ENCODE measurements at regions not wholly inside any gene's neighbourhood (a gene's known extent, or its start where the extent isn't known, plus 50 kb on each side); places are given as distances from the start of the nearest gene placed in this dataset.
"Not testable (repeated sequence)": the region's sequence is repeated elsewhere in the genome, so short reads cannot be mapped to it uniquely, and the experiment has no call there.

DNA sequence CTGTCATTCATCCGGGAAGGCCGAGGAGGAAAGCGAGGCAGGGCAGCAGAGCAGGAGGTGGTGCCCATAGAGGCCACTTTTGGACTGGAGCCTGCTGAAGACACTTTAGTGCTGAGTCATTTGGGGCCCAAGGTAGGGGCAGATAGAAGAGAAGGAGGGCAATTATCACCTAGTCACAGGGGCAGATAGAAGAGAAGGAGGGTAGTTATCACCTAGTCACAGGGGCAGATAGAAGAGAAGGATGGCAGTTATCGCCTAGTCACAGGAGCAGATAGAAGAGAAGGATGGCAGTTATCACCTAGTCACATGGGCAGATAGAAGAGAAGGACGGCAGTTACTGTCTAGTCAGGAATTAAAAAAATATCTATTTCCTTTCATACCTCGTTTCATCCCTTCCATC lies 1372.6 kb downstream of the FOXD4L5 start:
- H3K27ac ChIP-seq = not testable (repeated sequence)

GRCh38 chr9:63909076-63909475 lies 1375.9 kb downstream of the FOXD4L5 start:
- not testable (repeated sequence) for DNase-seq (ENCODE audit: low spot score); H3K27ac ChIP-seq; H3K4me3 ChIP-seq

More for the DNA sequence above, 1372.6 kb downstream of the FOXD4L5 start:
- H3K4me3 ChIP-seq; DNase-seq (ENCODE audit: low spot score): not testable (repeated sequence)

GRCh38 chr9:63899637-63900190 lies 1385.3 kb downstream of the FOXD4L5 start:
- not testable (repeated sequence) for H3K27ac ChIP-seq; H3K4me3 ChIP-seq; DNase-seq (ENCODE audit: low spot score)

DNA sequence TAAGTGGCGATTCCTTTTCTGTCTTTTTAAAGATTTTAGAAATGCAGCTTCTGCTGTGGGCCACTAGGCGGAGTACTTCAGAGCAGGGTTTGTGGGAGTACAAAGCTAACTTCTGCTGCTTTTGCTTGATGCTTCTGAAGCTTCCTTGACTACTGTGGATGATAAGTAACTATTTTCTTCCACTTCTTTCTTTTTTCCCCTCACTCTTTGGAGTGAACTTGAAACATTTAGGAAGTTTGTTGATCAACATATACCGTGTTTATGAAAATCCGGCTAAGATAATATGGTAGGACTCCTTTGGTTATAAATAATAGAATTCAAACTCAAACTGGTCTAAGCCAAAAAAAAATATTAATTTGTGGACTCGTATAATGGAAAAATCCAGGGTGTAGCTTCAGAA lies 1403.6 kb downstream of the FOXD4L5 start:
- not testable (repeated sequence) for DNase-seq (ENCODE audit: low spot score); H3K4me3 ChIP-seq; H3K27ac ChIP-seq

DNA sequence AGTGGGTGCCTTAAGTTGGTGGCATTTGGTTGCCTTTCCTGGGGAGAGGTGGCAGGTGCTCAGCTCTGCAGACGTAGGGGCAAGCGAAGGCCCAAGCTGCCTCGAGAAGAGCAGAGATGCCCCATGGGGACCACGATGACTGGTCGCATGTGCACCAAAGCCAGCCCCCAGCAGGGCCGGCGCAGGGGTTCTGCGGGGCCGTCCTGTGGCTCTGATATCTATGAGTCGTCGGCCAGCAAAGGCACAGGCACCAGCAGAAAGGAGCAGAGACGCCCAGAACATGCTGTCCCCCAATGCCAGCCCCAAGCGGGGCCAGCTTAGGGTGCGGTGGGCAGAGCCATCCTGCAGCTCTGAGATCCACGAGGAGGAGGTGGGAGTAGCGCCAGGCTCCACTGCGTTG lies 1408.6 kb downstream of the FOXD4L5 start:
- H3K4me3 ChIP-seq; DNase-seq (ENCODE audit: low spot score); H3K27ac ChIP-seq: not testable (repeated sequence)

- Histone ChIP-seq H3K27ac (no peak overlapping the region), H3K4me3 (no peak overlapping the region)
- TF ChIP-seq, protein P1, sequence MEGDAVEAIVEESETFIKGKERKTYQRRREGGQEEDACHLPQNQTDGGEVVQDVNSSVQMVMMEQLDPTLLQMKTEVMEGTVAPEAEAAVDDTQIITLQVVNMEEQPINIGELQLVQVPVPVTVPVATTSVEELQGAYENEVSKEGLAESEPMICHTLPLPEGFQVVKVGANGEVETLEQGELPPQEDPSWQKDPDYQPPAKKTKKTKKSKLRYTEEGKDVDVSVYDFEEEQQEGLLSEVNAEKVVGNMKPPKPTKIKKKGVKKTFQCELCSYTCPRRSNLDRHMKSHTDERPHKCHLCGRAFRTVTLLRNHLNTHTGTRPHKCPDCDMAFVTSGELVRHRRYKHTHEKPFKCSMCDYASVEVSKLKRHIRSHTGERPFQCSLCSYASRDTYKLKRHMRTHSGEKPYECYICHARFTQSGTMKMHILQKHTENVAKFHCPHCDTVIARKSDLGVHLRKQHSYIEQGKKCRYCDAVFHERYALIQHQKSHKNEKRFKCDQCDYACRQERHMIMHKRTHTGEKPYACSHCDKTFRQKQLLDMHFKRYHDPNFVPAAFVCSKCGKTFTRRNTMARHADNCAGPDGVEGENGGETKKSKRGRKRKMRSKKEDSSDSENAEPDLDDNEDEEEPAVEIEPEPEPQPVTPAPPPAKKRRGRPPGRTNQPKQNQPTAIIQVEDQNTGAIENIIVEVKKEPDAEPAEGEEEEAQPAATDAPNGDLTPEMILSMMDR (IDR thresholded peaks at IDR 0.05) = no peak
- DNase-seq (ENCODE audit: low spot score) = peak; percentile 59
Observed at GRCh38 chr9:63859475-63860215, 1425.4 kb downstream of the FOXD4L5 start.

GRCh38 chr9:63859090-63859474 lies 1425.9 kb downstream of the FOXD4L5 start:
- not testable (repeated sequence) for H3K4me3 ChIP-seq; H3K27ac ChIP-seq; DNase-seq (ENCODE audit: low spot score)

GRCh38 chr9:63853140-63853751 lies 1431.8 kb downstream of the FOXD4L5 start:
- not testable (repeated sequence) for H3K4me3 ChIP-seq; DNase-seq (ENCODE audit: low spot score); H3K27ac ChIP-seq

- DNase-seq (ENCODE audit: low spot score); H3K4me3 ChIP-seq; H3K27ac ChIP-seq: not testable (repeated sequence)
Observed at GRCh38 chr9:63824804-63825203, 1460.2 kb downstream of the FOXD4L5 start.

DNA sequence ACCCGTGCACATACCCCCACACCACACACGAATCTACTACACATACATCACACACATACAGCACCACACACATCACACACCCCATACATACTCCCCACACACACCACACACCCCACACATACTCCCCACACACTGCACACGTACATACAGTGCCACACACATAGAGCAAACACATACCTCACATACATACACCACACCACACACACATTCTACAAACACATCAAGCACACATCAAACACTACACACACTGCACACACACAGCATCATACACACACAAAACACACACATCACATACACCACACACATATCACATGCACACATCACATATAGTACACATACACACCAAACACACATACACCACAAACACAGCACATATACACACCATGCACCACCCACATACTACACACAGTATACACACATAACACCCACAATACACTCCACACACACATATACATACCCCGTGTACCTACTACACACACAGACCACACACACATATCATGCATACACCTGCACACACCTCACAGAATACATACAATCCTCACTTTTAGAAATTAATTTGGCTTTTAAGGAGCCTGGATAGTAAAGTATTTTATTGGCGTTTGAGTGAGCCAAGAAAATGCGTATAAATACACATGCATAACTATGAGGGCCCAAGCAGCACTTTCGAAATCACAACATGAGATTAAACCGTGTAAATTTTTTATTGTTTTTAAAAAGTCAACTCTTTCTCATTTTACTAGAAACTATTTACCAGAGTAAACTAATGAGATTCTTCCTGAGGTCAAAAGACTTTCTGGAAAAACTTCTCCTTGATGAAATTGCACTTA lies 1461.4 kb downstream of the FOXD4L5 start:
- DNase-seq (ENCODE audit: low spot score); H3K27ac ChIP-seq; H3K4me3 ChIP-seq: not testable (repeated sequence)

GRCh38 chr9:63822615-63823374 lies 1462.2 kb downstream of the FOXD4L5 start:
- not testable (repeated sequence) for H3K4me3 ChIP-seq; H3K27ac ChIP-seq; DNase-seq (ENCODE audit: low spot score)

DNA sequence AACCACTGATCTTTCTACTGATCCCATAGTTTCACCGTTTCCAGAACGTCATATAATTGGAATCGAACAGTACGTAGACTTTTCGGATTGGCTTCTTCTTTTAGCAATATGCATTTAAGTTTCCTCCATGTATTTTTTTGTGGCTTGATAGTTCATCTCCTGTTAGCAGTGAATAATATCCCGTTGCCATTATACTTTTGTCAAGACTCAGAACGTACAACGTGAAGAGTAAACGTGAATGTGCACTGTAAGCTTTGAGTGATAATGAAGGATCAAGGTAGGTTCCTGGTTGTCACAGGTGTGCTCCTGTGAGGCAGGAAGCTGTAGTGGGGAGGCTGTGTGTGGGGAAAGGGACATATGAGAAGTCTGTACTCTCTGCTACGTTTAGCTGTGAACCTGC lies 1463.7 kb downstream of the FOXD4L5 start:
- DNase-seq (ENCODE audit: low spot score) = not testable (repeated sequence)

GRCh38 chr9:63820882-63821281 lies 1464.1 kb downstream of the FOXD4L5 start:
- not testable (repeated sequence) for DNase-seq (ENCODE audit: low spot score); H3K27ac ChIP-seq; H3K4me3 ChIP-seq

More for the DNA sequence above, 1463.7 kb downstream of the FOXD4L5 start:
- H3K27ac ChIP-seq, H3K4me3 ChIP-seq: not testable (repeated sequence)

- not testable (repeated sequence) for DNase-seq (ENCODE audit: low spot score); H3K4me3 ChIP-seq; H3K27ac ChIP-seq
Observed at GRCh38 chr9:63820383-63820782, 1464.6 kb downstream of the FOXD4L5 start.
